ENCODE measurements at regions not wholly inside any gene's neighbourhood (a gene's known extent, or its start where the extent isn't known, plus 50 kb on each side); places are given as distances from the start of the nearest gene placed in this dataset.

DNA sequence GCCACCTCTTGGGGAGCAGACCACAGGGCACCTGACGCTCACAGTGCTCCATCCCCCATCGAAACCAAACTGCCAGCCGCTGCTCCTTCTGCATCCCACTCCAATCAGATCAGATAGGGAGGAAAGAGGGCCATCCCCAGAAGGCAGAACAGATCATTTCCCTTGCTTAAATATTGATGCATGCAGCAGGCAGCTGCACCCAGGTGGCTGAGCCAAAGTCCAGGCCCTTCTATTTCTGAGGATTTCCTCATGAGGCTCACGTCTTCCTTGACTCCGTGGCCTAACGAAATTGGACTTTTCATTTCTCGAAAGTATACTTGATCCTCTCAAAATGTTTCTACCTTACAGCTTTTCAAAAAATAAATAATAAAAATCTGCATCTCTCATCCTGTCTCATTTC lies 239.2 kb downstream of the ATG4C start:
- Histone ChIP-seq H3K4me3 (replicated peaks; ENCODE audit: insufficient read depth, low read length) (no peak overlapping the region), H3K27me3 (ENCODE audit: insufficient read depth, poor library complexity, severe bottlenecking) (no peaks in the 10 kb centered on the region), H3K27ac (replicated peaks) (no peak overlapping the region)
- TF ChIP-seq, protein P1, sequence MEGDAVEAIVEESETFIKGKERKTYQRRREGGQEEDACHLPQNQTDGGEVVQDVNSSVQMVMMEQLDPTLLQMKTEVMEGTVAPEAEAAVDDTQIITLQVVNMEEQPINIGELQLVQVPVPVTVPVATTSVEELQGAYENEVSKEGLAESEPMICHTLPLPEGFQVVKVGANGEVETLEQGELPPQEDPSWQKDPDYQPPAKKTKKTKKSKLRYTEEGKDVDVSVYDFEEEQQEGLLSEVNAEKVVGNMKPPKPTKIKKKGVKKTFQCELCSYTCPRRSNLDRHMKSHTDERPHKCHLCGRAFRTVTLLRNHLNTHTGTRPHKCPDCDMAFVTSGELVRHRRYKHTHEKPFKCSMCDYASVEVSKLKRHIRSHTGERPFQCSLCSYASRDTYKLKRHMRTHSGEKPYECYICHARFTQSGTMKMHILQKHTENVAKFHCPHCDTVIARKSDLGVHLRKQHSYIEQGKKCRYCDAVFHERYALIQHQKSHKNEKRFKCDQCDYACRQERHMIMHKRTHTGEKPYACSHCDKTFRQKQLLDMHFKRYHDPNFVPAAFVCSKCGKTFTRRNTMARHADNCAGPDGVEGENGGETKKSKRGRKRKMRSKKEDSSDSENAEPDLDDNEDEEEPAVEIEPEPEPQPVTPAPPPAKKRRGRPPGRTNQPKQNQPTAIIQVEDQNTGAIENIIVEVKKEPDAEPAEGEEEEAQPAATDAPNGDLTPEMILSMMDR (IDR thresholded peaks at IDR 0.05; ENCODE audit: insufficient read depth, low read length), result no peak
- no peak for TF ChIP-seq POLR2AphosphoS5 (IDR thresholded peaks at IDR 0.05; ENCODE audit: low read depth)
- TF ChIP-seq SPI1 (IDR thresholded peaks at IDR 0.05; ENCODE audit: borderline replicate concordance, low read depth), result no peak
- no peak for TF ChIP-seq GABPA (IDR thresholded peaks at IDR 0.05; ENCODE audit: low read depth)
- TF ChIP-seq, protein P2, sequence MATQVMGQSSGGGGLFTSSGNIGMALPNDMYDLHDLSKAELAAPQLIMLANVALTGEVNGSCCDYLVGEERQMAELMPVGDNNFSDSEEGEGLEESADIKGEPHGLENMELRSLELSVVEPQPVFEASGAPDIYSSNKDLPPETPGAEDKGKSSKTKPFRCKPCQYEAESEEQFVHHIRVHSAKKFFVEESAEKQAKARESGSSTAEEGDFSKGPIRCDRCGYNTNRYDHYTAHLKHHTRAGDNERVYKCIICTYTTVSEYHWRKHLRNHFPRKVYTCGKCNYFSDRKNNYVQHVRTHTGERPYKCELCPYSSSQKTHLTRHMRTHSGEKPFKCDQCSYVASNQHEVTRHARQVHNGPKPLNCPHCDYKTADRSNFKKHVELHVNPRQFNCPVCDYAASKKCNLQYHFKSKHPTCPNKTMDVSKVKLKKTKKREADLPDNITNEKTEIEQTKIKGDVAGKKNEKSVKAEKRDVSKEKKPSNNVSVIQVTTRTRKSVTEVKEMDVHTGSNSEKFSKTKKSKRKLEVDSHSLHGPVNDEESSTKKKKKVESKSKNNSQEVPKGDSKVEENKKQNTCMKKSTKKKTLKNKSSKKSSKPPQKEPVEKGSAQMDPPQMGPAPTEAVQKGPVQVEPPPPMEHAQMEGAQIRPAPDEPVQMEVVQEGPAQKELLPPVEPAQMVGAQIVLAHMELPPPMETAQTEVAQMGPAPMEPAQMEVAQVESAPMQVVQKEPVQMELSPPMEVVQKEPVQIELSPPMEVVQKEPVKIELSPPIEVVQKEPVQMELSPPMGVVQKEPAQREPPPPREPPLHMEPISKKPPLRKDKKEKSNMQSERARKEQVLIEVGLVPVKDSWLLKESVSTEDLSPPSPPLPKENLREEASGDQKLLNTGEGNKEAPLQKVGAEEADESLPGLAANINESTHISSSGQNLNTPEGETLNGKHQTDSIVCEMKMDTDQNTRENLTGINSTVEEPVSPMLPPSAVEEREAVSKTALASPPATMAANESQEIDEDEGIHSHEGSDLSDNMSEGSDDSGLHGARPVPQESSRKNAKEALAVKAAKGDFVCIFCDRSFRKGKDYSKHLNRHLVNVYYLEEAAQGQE (IDR thresholded peaks at IDR 0.05; ENCODE audit: insufficient replicate concordance, low read depth), result no peak
- DNase-seq (ENCODE audit: low read depth in 1 of 2, low spot score in 1 of 2), result no peak

DNA sequence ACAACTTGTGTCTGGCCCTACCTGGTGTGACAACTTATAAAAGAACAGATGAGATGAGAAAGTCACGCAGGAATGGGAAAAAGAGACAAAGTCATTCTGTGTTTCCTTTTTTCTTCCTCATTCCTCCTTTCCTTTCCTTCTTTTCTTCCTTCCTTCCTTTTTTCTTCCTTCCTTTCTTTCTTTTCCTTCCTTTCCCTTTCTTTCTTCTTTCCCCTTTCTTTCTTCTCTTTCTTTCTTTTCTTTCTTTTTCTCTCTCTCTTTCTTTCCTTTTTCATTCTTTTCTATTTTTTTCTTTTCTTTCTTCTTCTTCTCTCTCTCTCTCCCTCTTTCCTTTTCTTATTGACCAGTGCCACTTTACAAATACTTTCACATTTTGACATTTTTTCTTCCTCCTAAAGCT lies 239.7 kb downstream of the ATG4C start:
- TF ChIP-seq, protein P1 (IDR thresholded peaks at IDR 0.05; ENCODE audit: insufficient read depth, low read length), result no peak
- TF ChIP-seq SPI1 (IDR thresholded peaks at IDR 0.05; ENCODE audit: borderline replicate concordance, low read depth) (no peak), GABPA (IDR thresholded peaks at IDR 0.05; ENCODE audit: low read depth) (no peak), POLR2AphosphoS5 (IDR thresholded peaks at IDR 0.05; ENCODE audit: low read depth) (no peak)
- TF ChIP-seq, protein P2 (IDR thresholded peaks at IDR 0.05; ENCODE audit: insufficient replicate concordance, low read depth), result no peak
- DNase-seq (ENCODE audit: low read depth in 1 of 2, low spot score in 1 of 2), result no peak
- Histone ChIP-seq H3K27ac (replicated peaks) (no peak overlapping the region), H3K4me3 (replicated peaks; ENCODE audit: insufficient read depth, low read length) (no peak overlapping the region), H3K27me3 (ENCODE audit: insufficient read depth, poor library complexity, severe bottlenecking) (no peaks in the 10 kb centered on the region)

DNA sequence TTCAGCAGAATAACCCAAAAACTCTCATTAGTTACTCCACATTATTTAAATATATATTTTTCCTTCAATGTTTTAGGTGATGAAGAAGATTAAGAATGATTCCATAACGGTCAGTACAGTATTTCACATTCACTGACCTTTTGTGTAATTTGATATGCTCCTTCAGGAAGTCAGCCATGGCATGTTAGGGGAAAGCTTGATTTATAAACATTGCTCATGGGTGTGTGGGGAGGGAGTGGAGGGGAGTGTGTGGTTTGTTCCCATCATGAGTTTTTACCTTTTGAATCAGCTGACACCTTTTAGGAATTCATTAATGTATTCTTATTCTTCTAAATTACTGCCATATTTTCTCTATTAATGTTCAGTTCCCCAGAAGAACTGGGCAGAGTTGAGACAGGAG lies 240.2 kb downstream of the ATG4C start:
- no peak for TF ChIP-seq SPI1 (IDR thresholded peaks at IDR 0.05; ENCODE audit: borderline replicate concordance, low read depth)
- no peak for TF ChIP-seq GABPA (IDR thresholded peaks at IDR 0.05; ENCODE audit: low read depth)
- TF ChIP-seq POLR2AphosphoS5 (IDR thresholded peaks at IDR 0.05; ENCODE audit: low read depth), result no peak

DNA sequence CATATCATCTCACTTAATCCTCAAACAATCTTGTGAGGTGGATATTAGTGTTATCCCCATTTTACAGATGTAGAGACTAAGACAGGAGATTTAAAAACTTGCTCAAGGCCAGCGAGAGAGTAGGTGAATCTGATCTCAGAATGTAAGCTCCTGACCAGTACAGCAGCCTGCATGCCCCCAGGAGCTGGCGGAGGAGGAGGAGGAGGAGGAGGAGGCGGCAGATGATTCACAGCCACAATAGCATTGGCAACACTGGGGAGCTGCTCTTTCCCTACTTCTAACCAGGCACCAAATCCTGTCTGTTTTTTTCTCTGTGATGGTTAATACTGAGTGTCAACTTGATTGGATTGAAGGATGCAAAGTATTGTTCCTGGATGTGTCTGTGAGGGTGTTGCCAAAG lies 243.2 kb downstream of the ATG4C start:
- no peak for DNase-seq (ENCODE audit: low read depth in 1 of 2, low spot score in 1 of 2)
- H3K27me3 ChIP-seq (ENCODE audit: insufficient read depth, poor library complexity, severe bottlenecking), result no peaks in the 10 kb centered on the region
- TF ChIP-seq GABPA (IDR thresholded peaks at IDR 0.05; ENCODE audit: low read depth) (no peak), SPI1 (IDR thresholded peaks at IDR 0.05; ENCODE audit: borderline replicate concordance, low read depth) (no peak), POLR2AphosphoS5 (IDR thresholded peaks at IDR 0.05; ENCODE audit: low read depth) (no peak)
- TF ChIP-seq, protein P1 (IDR thresholded peaks at IDR 0.05; ENCODE audit: insufficient read depth, low read length), result no peak
- TF ChIP-seq, protein P2 (IDR thresholded peaks at IDR 0.05; ENCODE audit: insufficient replicate concordance, low read depth), result no peak
- no peak overlapping the region for H3K27ac ChIP-seq (replicated peaks)
- H3K4me3 ChIP-seq (replicated peaks; ENCODE audit: insufficient read depth, low read length), result no peak overlapping the region

More for the DNA sequence above, 240.2 kb downstream of the ATG4C start:
- H3K27me3 ChIP-seq (ENCODE audit: insufficient read depth, poor library complexity, severe bottlenecking), result no peaks in the 10 kb centered on the region
- no peak overlapping the region for H3K27ac ChIP-seq (replicated peaks)
- H3K4me3 ChIP-seq (replicated peaks; ENCODE audit: insufficient read depth, low read length), result no peak overlapping the region
- DNase-seq (ENCODE audit: low read depth in 1 of 2, low spot score in 1 of 2), result no peak
